Smooth muscle cell (in vitro differentiated cells): ENCODE measurements at regions not wholly inside any gene's neighbourhood (a gene's known extent, or its start where the extent isn't known, plus 50 kb on each side); places are given as distances from the start of the nearest gene placed in this dataset.
"Not testable (repeated sequence)": the region's sequence is repeated elsewhere in the genome, so short reads cannot be mapped to it uniquely, and the experiment has no call there.

ENCODE experiments used
- DNase-seq: peaks from one replicate; lab custom pipeline; 2025; ENCODE audit not compliant: unreplicated experiment; lab: John Stamatoyannopoulos, UW
- H2AFZ ChIP-seq: fragments of 200-600 bp; sonication (generic); 2 replicates; pipeline ENCODE4 v1.6.0; 2016; ENCODE audit warnings: antibody characterized with exemption, low read depth, mild to moderate bottlenecking
- H3F3A ChIP-seq: fragments of 200-600 bp; sonication (generic); 2 replicates; pipeline ENCODE4 v1.6.0; 2017; ENCODE audit warnings: antibody characterized with exemption, low read depth
- H3K27ac ChIP-seq: fragments of 200-600 bp; sonication (generic); 2 replicates; pipeline ENCODE4 v1.5.1; 2016; ENCODE audit warnings: low read depth, mild to moderate bottlenecking
- H3K27me3 ChIP-seq: fragments of 200-600 bp; sonication (generic); 2 replicates; pipeline ENCODE4 v1.6.1; 2016; ENCODE audit warnings: low read depth, mild to moderate bottlenecking
- H3K36me3 ChIP-seq: fragments of 200-600 bp; sonication (generic); 2 replicates; pipeline ENCODE4 v1.5.1; 2016; ENCODE audit warnings: low read depth
- H3K4me1 ChIP-seq: fragments of 200-600 bp; sonication (generic); 2 replicates; pipeline ENCODE4 v1.5.1; 2016; ENCODE audit warnings: low read depth
- H3K4me2 ChIP-seq: fragments of 200-600 bp; sonication (generic); 2 replicates; pipeline ENCODE4 v1.6.0; 2016; ENCODE audit warnings: mild to moderate bottlenecking
- H3K4me3 ChIP-seq: fragments of 200-600 bp; sonication (generic); 2 replicates; pipeline ENCODE4 v1.5.1; 2016; ENCODE audit warnings: mild to moderate bottlenecking
- H3K79me2 ChIP-seq: fragments of 200-600 bp; sonication (generic); 2 replicates; pipeline ENCODE4 v1.6.0; 2016; ENCODE audit warnings: low read depth, mild to moderate bottlenecking
- H3K9ac ChIP-seq: fragments of 200-600 bp; sonication (generic); 2 replicates; pipeline ENCODE4 v1.6.0; 2016; ENCODE audit warnings: low read depth
- H3K9me3 ChIP-seq: fragments of 200-600 bp; sonication (generic); replicated peaks from 2 replicates; pipeline ENCODE4 v1.5.1; 2016; ENCODE audit warnings: low read depth
- H4K20me1 ChIP-seq: fragments of 200-600 bp; sonication (generic); 2 replicates; pipeline ENCODE4 v1.6.0; 2016; ENCODE audit warnings: low read depth
- CTCF ChIP-seq: fragments of 200-600 bp; sonication (generic); IDR thresholded peaks from 2 replicates; pipeline ENCODE4 v1.5.1; 2017; ENCODE audit warnings: borderline replicate concordance, mild to moderate bottlenecking, antibody characterized with exemption; ENCODE audit not compliant: insufficient read depth, poor library complexity, severe bottlenecking
- WGBS: methylation state at CpG from one replicate; pipeline ENCODE4 v1.1.7; 2016; ENCODE audit warnings: low lambda C conversion rate; 5-methylcytosine and 5-hydroxymethylcytosine counted together

DNA sequence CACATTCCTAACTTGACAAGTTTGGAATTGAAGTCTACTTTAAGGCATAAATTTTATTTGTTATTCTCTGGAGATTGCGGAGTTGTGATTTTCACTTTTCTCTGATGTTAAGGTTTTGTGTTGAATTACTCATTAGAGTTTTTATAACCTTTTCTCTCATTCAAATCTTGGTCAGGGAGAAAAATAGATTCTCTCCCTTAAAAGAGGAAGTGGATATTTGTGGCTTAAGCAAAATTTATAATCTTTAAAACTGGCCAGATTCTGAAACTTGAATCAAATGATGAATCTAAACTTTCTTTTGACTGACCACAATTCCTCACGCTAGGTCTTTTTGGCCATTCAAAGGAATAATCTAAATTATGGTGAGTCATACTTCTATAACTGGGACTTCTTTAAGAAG is 361.4 kb downstream of the TEX13C start:
- WGBS: 93% methylated on average over 2 of the region's 2 CpGs
- Histone ChIP-seq H3K4me1 (no peaks in the 10 kb centered on the region), H3K79me2 (no peaks in the 10 kb centered on the region), H3K9me3 (no peaks in the 10 kb centered on the region), H2AFZ (no peak overlapping the region), H3K27me3 (no peaks in the 10 kb centered on the region), H3K4me2 (no peak overlapping the region), H3K36me3 (no peaks in the 10 kb centered on the region), H3K4me3 (no peak overlapping the region), H4K20me1 (no peaks in the 10 kb centered on the region), H3F3A (no peaks in the 10 kb centered on the region), H3K27ac (no peak overlapping the region), H3K9ac (no peak overlapping the region)
- DNase-seq: no peak
- TF ChIP-seq CTCF: no peak

GRCh38 chrX:125681507-125681906 is 361.8 kb downstream of the TEX13C start:
- no peaks in the 10 kb centered on the region for H3K36me3 ChIP-seq
- no peaks in the 10 kb centered on the region for H3K27me3 ChIP-seq
- H3K9ac ChIP-seq: no peak overlapping the region
- no peaks in the 10 kb centered on the region for H3K4me1 ChIP-seq
- no peaks in the 10 kb centered on the region for H3F3A ChIP-seq
- no peak overlapping the region for H3K27ac ChIP-seq
- no peak overlapping the region for H3K4me2 ChIP-seq
- no peak for DNase-seq
- H3K79me2 ChIP-seq: no peaks in the 10 kb centered on the region
- H3K9me3 ChIP-seq: no peaks in the 10 kb centered on the region
- no peaks in the 10 kb centered on the region for H4K20me1 ChIP-seq
- no peak overlapping the region for H2AFZ ChIP-seq
- no peak for TF ChIP-seq CTCF
- no peak overlapping the region for H3K4me3 ChIP-seq

DNA sequence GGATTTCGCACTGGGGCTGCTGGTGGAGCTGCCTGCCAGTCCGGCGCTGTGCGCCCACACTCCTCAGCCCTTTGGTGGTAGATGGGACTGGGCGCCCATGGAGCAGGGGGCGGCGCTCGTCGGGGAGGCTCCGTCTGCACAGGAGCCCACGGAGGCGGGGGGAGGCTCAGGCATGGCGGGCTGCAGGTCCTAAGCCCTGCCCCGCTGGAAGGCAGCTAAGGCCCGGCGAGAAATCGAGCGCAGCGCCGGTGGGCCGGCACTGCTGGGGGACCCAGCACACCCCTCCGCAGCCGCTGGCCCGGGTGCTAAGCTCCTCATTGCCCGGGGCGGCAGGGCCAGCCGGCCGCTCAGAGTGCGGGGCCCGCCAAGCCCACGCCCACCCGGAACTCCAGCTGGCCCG is 370.9 kb downstream of the TEX13C start:
- DNase-seq, H3K27me3 ChIP-seq, H3K27ac ChIP-seq, H3K9ac ChIP-seq, H3K4me3 ChIP-seq, H3F3A ChIP-seq, H3K4me2 ChIP-seq, H3K4me1 ChIP-seq, H2AFZ ChIP-seq, H3K79me2 ChIP-seq, H3K9me3 ChIP-seq, H3K36me3 ChIP-seq, H4K20me1 ChIP-seq: not testable (repeated sequence)
- 93% methylated on average over 12 of the region's 33 CpGs for WGBS

DNA sequence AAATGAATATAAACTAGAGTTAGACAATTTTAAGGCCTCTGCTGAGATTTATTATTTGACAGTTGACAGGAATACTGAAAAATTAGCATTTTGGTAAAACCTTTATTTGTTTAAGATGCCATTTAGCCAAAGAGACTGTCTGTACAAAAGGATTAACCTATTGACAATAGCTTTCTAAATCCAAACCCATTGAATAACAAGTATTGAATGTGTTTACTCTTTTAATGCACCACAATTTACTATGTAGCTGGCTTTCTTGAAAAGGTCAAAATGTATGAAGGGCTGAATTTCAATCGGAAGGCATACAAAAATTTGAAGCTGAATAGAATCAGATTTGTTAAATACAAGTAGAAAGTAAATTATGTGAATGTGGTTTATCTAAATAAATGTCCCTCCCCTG is 374.5 kb downstream of the TEX13C start:
- no peak for DNase-seq
- no peaks in the 10 kb centered on the region for H3K27me3 ChIP-seq
- no peak overlapping the region for H3K27ac ChIP-seq
- no peak overlapping the region for H3K4me3 ChIP-seq
- H3K9me3 ChIP-seq: no peaks in the 10 kb centered on the region
- H3F3A ChIP-seq: no peaks in the 10 kb centered on the region
- no peaks in the 10 kb centered on the region for H3K36me3 ChIP-seq
- H3K79me2 ChIP-seq: no peaks in the 10 kb centered on the region
- H3K9ac ChIP-seq: no peak overlapping the region
- no peak for TF ChIP-seq CTCF
- H4K20me1 ChIP-seq: no peaks in the 10 kb centered on the region
- no peak overlapping the region for H3K4me2 ChIP-seq
- no peak overlapping the region for H2AFZ ChIP-seq
- 64% methylated on average over 1 of the region's 1 CpG for WGBS
- no peaks in the 10 kb centered on the region for H3K4me1 ChIP-seq
